A549 (cell line): ENCODE measurements at regions not wholly inside any gene's neighbourhood (a gene's known extent, or its start where the extent isn't known, plus 50 kb on each side); places are given as distances from the start of the nearest gene placed in this dataset.

ENCODE experiments used
- ATAC-seq, 2 experiments: fragments of 200-7000 bp in 1 of 2; fragments of >200 bp in 1 of 2; cut with Nextera tagmentation in 1 of 2; cut with Tn5 transposase in 1 of 2; 3 replicates each; pipeline versions ENCODE4 v1.8.0 to v1.9.1; 2018 to 2020; ENCODE audit warnings: mild to moderate bottlenecking in 1 of 2, moderate library complexity in 1 of 2
- CTCF ChIA-PET: fragments of 300-600 bp; sonication (Branson Sonifier 250); formaldehyde crosslinking; extraction: SDS; loops from one replicate; lab custom pipeline; 2021; ENCODE audit warnings: antibody characterized with exemption, inconsistent platforms; lab: Yijun Ruan, JAX
- POLR2A ChIA-PET: fragments of 350-600 bp; formaldehyde crosslinking; extraction: SDS; loops from one replicate; lab custom pipeline; 2021; ENCODE audit warnings: antibody characterized with exemption, inconsistent platforms; lab: Yijun Ruan, JAX
- DNase-seq, 2 experiments: peaks; one replicate each; pipeline versions ENCODE4 v3.0.0 to v3.0.0-alpha.2; 2011 to 2016; ENCODE audit warnings: low read depth in 1 of 2, low spot score in 1 of 2
- FAIRE-seq: peaks from 2 replicates; lab custom pipeline; 2011; peaks lifted over from hg19 to GRCh38; lab: Jason Lieb, UNC
- H3K27ac ChIP-seq, 2 experiments: fragments of >200 bp; sonication (Bioruptor Twin); formaldehyde crosslinking; 3 replicates each; pipeline ENCODE4 v1.5.1; 2016 to 2017
- H3K4me1 ChIP-seq: fragments of >200 bp; sonication (Bioruptor Twin); formaldehyde crosslinking; 3 replicates; pipeline ENCODE4 v1.6.1; 2016
- H3K4me2 ChIP-seq: fragments of >200 bp; sonication (Bioruptor Twin); formaldehyde crosslinking; 3 replicates; pipeline ENCODE4 v1.6.1; 2016
- H3K4me3 ChIP-seq: fragments of >200 bp; sonication (Bioruptor Twin); formaldehyde crosslinking; 3 replicates; pipeline ENCODE4 v1.5.1; 2016
- H3K9me3 ChIP-seq: fragments of >200 bp; sonication (Bioruptor Twin); formaldehyde crosslinking; 3 replicates; pipeline ENCODE4 v1.6.1; 2016
- CEBPB ChIP-seq, 2 experiments: fragments of >200 bp in 1 of 2; sonication (Bioruptor Twin) in 1 of 2; formaldehyde crosslinking in 1 of 2; IDR thresholded peaks; 2 replicates each; pipeline ENCODE4 v1.6.1; 2012 to 2016
- CTCF ChIP-seq: fragments of >200 bp; sonication (Bioruptor Twin); formaldehyde crosslinking; IDR thresholded peaks from 3 replicates; pipeline ENCODE4 v1.5.1; 2016
- ESRRA ChIP-seq: fragments of 150-350 bp; IDR thresholded peaks from 2 replicates; pipeline ENCODE4 v1.6.1; 2014; ENCODE audit warnings: mild to moderate bottlenecking, low read length, borderline replicate concordance
- FOSB ChIP-seq: fragments of 250-450 bp; sonication (Bioruptor Pico); IDR thresholded peaks from 2 replicates; pipeline ENCODE4 v1.5.0; 2020; ENCODE audit warnings: mild to moderate bottlenecking, moderate library complexity
- FOSL2 ChIP-seq, 2 experiments: fragments of 450-650 bp in 1 of 2; fragments of >200 bp in 1 of 2; sonication (Bioruptor Twin) in 1 of 2; formaldehyde crosslinking; IDR thresholded peaks; 2 replicates each; pipeline versions ENCODE4 v1.5.0 to v1.6.1; 2016 to 2020; ENCODE audit warnings: mild to moderate bottlenecking in 1 of 2, moderate library complexity in 1 of 2
- HES2 ChIP-seq: fragments of >200 bp; sonication (Bioruptor Twin); formaldehyde crosslinking; IDR thresholded peaks from 2 replicates; pipeline ENCODE4 v1.6.1; 2016
- HEYL ChIP-seq: fragments of 250-450 bp; sonication (Bioruptor Pico); IDR thresholded peaks from 2 replicates; pipeline ENCODE4 v1.8.0; 2021; ENCODE audit warnings: mild to moderate bottlenecking, moderate library complexity
- HOXB5 ChIP-seq: fragments of 250-450 bp; sonication (Bioruptor Pico); IDR thresholded peaks from 2 replicates; pipeline ENCODE4 v1.5.0; 2020; ENCODE audit warnings: mild to moderate bottlenecking, moderate library complexity
- JUN ChIP-seq, 2 experiments: fragments of >200 bp; sonication (Bioruptor Twin); formaldehyde crosslinking; IDR thresholded peaks; 2 replicates in 1 of 2; 3 replicates in 1 of 2; pipeline ENCODE4 v1.6.1; 2016 to 2017
- KDM1A ChIP-seq: fragments of 200-600 bp; sonication (generic); IDR thresholded peaks from 2 replicates; pipeline ENCODE4 v1.6.1; 2016; ENCODE audit warnings: low read depth, mild to moderate bottlenecking
- MYC ChIP-seq: IDR thresholded peaks from 2 replicates; pipeline ENCODE4 v1.6.1; 2012; ENCODE audit warnings: mild to moderate bottlenecking, inconsistent platforms, low read length, improper control_type of control experiment, borderline replicate concordance
- NPAS2 ChIP-seq: fragments of 250-450 bp; sonication (Bioruptor Pico); IDR thresholded peaks from 2 replicates; pipeline ENCODE4 v1.8.0; 2022; ENCODE audit warnings: mild to moderate bottlenecking, moderate library complexity, borderline replicate concordance
- NR3C1 ChIP-seq: fragments of >200 bp; sonication (Bioruptor Twin); formaldehyde crosslinking; IDR thresholded peaks from 3 replicates; pipeline ENCODE4 v1.6.1; 2017
- RAD21 ChIP-seq, 2 experiments: fragments of >200 bp in 1 of 2; sonication (Bioruptor Twin) in 1 of 2; formaldehyde crosslinking in 1 of 2; IDR thresholded peaks in 1 of 2; conservative IDR thresholded peaks in 1 of 2; 2 replicates in 1 of 2; 3 replicates in 1 of 2; pipeline ENCODE4 v1.6.1; 2012 to 2018; ENCODE audit warnings: inconsistent platforms in 1 of 2
- RARB ChIP-seq: fragments of 250-450 bp; sonication (Bioruptor Pico); IDR thresholded peaks from 2 replicates; pipeline ENCODE4 v1.8.0; 2021; ENCODE audit warnings: mild to moderate bottlenecking, moderate library complexity
- RCOR1 ChIP-seq: fragments of 150-350 bp; IDR thresholded peaks from 2 replicates; pipeline ENCODE4 v1.6.1; 2014; ENCODE audit warnings: antibody characterized with exemption, low read length, low read depth
- REST ChIP-seq: fragments of 200-600 bp; sonication (generic); IDR thresholded peaks from 2 replicates; pipeline ENCODE4 v1.6.1; 2016; ENCODE audit warnings: antibody characterized with exemption, mild to moderate bottlenecking, moderate library complexity
- SREBF2 ChIP-seq: fragments of 450-650 bp; IDR thresholded peaks from 2 replicates; pipeline ENCODE4 v1.6.1; 2014; ENCODE audit warnings: mild to moderate bottlenecking, moderate library complexity
- TFCP2L1 ChIP-seq: fragments of 250-450 bp; sonication (Bioruptor Pico); IDR thresholded peaks from 2 replicates; pipeline ENCODE4 v1.5.0; 2021; ENCODE audit warnings: mild to moderate bottlenecking
- TP53 ChIP-seq: fragments of 250-450 bp; sonication (Bioruptor Pico); IDR thresholded peaks from 2 replicates; pipeline ENCODE4 v1.5.0; 2021; ENCODE audit warnings: mild to moderate bottlenecking, moderate library complexity
- USF2 ChIP-seq: fragments of 450-650 bp; IDR thresholded peaks from 2 replicates; pipeline ENCODE4 v1.6.1; 2014; ENCODE audit warnings: antibody characterized with exemption
- ZC3H11A ChIP-seq: fragments of 450-650 bp; IDR thresholded peaks from 2 replicates; pipeline ENCODE4 v1.6.1; 2014; ENCODE audit warnings: antibody characterized with exemption, mild to moderate bottlenecking
- ZFP36 ChIP-seq: fragments of 450-650 bp; IDR thresholded peaks from 2 replicates; pipeline ENCODE4 v1.6.1; 2014; ENCODE audit warnings: borderline replicate concordance; ENCODE audit not compliant: partially characterized antibody
- ZSCAN20 ChIP-seq: fragments of 250-450 bp; sonication (Bioruptor Pico); IDR thresholded peaks from 2 replicates; pipeline ENCODE4 v1.8.0; 2022; ENCODE audit warnings: mild to moderate bottlenecking, moderate library complexity
- WGBS: methylation state at CpG from one replicate; pipeline ENCODE4 v1.1.6; 2017; ENCODE audit errors: missing lambda C conversion rate; 5-methylcytosine and 5-hydroxymethylcytosine counted together

DNA sequence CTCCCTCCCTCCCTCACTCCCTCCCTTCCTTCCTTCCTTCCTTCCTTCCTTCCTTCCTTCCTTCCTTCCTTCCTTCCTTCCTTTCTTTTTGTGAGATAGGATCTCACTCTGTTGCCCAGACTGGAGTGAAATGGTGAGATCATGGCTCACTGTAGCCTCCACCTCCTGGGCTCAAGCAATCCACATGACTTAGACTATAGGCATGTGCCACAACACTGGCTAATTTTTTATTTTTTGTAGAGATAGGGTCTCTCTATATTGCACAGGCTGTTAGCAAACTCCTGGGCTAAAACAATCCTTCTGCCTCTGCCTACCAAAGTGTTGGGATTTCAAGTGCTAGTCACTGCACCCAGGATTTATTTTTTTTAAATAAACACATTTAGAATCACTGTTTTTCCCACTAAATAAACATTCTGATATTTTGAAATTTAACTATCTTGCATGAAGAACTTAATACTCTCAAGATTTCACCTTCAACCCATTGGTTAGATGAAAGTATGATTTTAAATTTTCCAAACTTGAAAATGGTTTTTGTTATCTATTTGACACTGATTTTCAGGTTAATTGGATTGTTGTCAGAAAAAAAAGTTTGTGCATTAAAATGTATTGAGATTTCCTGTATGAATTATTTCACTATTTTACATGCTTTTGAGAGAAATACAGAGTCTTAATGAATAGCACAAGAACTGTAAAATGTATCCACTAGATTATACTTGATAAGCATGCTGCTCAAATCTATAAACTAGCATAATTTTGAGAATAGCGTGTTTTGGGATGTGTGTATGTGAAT, 745.1 kb downstream of the TSN start:
- H3K27ac ChIP-seq = no peak overlapping the region
- TF ChIP-seq NPAS2 (CRISPR knock-in tag) = no peak
- no peak for TF ChIP-seq FOSL2 (IDR thresholded peaks at IDR 0.05)
- no peak for TF ChIP-seq FOSL2 (CRISPR knock-in tag; IDR thresholded peaks at IDR 0.05)
- TF ChIP-seq MYC = no peak
- no peak for TF ChIP-seq HEYL (CRISPR knock-in tag)
- TF ChIP-seq HOXB5 (CRISPR knock-in tag) = no peak
- no peak for TF ChIP-seq REST
- no peak for TF ChIP-seq CEBPB (IDR thresholded peaks at IDR 0.05)
- no peak for TF ChIP-seq ZFP36
- no peak for TF ChIP-seq NR3C1
- TF ChIP-seq RCOR1 = no peak
- no peak for TF ChIP-seq SREBF2
- no peak for TF ChIP-seq TFCP2L1 (CRISPR knock-in tag)
- no peak for TF ChIP-seq KDM1A
- TF ChIP-seq, all 56 proteins: peak for 0
- 0% methylated on average over 1 of the region's 1 CpG for WGBS
- DNase-seq (no peak), FAIRE-seq (no peak), ATAC-seq (no peak)
- POLR2A ChIA-PET = no interaction called here
- no peak overlapping the region for H3K4me3 ChIP-seq
- H3K4me2 ChIP-seq = no peak overlapping the region
- H3K9me3 ChIP-seq = no peaks in the 10 kb centered on the region
- CTCF ChIA-PET = no interaction called here
- no peaks in the 10 kb centered on the region for H3K4me1 ChIP-seq

DNA sequence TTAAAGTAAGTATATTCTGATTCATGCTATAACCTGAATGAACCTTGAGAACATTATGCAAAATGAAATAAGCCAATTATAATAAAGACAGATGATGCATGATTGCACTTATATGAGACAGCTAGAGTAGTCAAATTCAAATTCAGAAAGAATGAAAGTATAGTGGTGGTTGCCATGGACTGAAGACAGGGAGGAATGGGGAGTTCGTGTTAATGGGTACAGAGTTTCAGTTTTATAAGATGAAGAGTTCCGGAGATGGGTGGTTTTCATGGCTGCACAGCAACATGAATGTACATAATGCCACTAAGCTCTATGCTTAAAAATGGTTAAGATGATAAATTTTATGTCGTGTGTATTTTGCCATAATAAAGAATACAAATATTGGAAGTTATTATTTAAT, 751.2 kb downstream of the TSN start:
- no peak overlapping the region for H3K4me3 ChIP-seq
- POLR2A ChIA-PET = no interaction called here
- H3K4me1 ChIP-seq = no peaks in the 10 kb centered on the region
- FAIRE-seq (no peak), DNase-seq (no peak), ATAC-seq (no peak)
- H3K27ac ChIP-seq = no peak overlapping the region
- no peak overlapping the region for H3K4me2 ChIP-seq
- CTCF ChIA-PET = no interaction called here
- no peaks in the 10 kb centered on the region for H3K9me3 ChIP-seq
- no peak for TF ChIP-seq ZSCAN20 (CRISPR knock-in tag)
- no peak for TF ChIP-seq HOXB5 (CRISPR knock-in tag)
- no peak for TF ChIP-seq USF2
- no peak for TF ChIP-seq TP53 (CRISPR knock-in tag)
- no peak for TF ChIP-seq FOSB (CRISPR knock-in tag)
- TF ChIP-seq TFCP2L1 (CRISPR knock-in tag) = no peak
- TF ChIP-seq RAD21 (conservative IDR thresholded peaks at IDR 0.05 in 1 of 2, IDR thresholded peaks at IDR 0.05 in 1 of 2) = no peak
- TF ChIP-seq CTCF = no peak
- no peak for TF ChIP-seq JUN (IDR thresholded peaks at IDR 0.05)
- TF ChIP-seq NR3C1 = no peak
- TF ChIP-seq ESRRA = no peak
- no peak for TF ChIP-seq ZC3H11A
- TF ChIP-seq KDM1A = no peak
- TF ChIP-seq HES2 = no peak
- TF ChIP-seq RARB (CRISPR knock-in tag) = no peak
- 2% methylated on average over 3 of the region's 3 CpGs for WGBS
